HG02852 (cell line): ENCODE measurements at regions not wholly inside any gene's neighbourhood (a gene's known extent, or its start where the extent isn't known, plus 50 kb on each side); places are given as distances from the start of the nearest gene placed in this dataset.

Source experiments
- ATAC-seq: cut with Tn5 transposase; IDR thresholded peaks from one replicate; pipeline ENCODE4 v1.9.1; 2021; ENCODE audit warnings: mild to moderate bottlenecking, moderate library complexity; ENCODE audit not compliant: unreplicated experiment

DNA sequence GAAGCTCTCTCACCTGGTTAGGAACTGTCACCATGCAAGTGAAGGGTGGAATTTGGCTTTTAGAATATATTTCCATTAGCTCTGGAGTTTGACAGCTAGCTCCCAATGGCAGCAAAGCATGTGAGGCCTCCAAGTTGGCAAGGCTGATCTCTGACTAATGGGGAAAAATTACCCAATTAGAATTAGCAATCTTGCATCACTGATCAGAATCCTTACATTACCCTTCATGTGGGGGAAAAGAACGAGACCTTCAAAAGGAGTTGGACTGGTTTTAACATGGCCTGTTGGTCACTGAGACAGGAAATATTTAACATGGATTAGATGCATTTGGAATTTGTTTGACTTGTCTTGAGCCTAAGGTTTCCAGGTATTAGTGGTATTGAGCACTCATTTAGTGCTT is 192.3 kb upstream of the GDNF start:
- ATAC-seq = no peak

DNA sequence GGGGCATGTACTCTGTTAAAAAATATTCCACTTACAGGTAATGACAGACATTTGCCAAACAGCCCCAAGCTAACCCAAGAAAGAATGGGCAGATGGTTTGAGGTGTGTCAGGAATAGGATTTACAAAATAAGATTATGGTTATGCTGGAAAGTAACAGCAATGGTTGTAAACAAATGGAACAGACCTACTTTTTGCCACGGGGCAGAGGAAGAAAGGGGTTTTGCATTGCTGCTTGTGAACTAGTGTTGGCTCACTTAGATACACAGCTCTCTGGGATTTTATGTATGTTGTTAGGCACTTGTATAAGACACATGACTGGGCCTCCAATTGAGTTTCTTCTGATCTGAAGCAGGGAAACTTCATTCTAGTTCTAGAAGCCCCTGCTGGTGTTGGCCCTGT is 191.5 kb upstream of the GDNF start:
- no peak for ATAC-seq

GRCh38 chr5:38029397-38030065 is 189.7 kb upstream of the GDNF start:
- no peak for ATAC-seq

GRCh38 chr5:38023799-38024198 is 184.0 kb upstream of the GDNF start:
- no peak for ATAC-seq

- no peak for ATAC-seq
Observed at GRCh38 chr5:38023371-38023770, 183.5 kb upstream of the GDNF start.

DNA sequence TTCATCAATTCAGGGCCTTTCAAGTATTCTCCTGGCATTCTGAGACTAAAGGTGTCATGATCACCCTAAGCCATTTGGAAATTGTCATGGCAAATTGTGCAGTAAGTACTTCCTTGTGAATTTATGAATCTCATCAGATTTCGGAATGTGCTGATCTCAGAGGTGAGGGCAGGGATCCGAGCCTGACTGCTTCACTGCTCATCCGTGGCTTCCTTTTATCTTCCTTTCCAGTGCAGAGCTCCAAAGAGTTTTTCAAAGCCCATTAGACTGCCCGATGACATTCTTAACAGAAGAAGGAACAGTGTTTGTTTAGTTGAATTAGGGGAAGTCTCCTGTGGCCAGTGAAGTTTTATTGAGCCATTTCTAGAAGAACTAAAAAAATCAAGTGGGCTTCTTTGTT is 182.8 kb upstream of the GDNF start:
- ATAC-seq = no peak

DNA sequence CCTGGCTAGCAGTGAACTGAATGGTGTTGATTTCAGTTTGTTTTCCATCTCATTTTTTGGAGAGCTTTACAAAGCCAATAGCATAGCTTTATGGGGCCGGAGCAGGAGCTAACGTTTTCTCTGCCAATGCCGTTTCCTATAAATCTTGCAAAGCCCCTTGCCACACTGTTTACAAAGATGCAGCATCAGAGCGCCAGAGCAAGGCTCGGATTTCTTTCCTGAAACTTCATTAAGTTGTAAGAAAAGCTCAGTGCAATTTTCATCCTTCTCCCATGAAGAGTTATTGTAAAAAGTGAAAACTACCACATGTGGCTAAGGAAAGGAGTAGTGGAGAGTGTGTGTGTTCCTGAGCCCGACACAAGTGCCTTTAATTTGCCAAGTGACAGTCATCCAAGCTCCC is 178.2 kb upstream of the GDNF start:
- ATAC-seq = no peak

GRCh38 chr5:38013107-38013506 is 173.3 kb upstream of the GDNF start:
- no peak for ATAC-seq

- ATAC-seq = no peak
Observed at GRCh38 chr5:38011668-38012188, 171.9 kb upstream of the GDNF start.

DNA sequence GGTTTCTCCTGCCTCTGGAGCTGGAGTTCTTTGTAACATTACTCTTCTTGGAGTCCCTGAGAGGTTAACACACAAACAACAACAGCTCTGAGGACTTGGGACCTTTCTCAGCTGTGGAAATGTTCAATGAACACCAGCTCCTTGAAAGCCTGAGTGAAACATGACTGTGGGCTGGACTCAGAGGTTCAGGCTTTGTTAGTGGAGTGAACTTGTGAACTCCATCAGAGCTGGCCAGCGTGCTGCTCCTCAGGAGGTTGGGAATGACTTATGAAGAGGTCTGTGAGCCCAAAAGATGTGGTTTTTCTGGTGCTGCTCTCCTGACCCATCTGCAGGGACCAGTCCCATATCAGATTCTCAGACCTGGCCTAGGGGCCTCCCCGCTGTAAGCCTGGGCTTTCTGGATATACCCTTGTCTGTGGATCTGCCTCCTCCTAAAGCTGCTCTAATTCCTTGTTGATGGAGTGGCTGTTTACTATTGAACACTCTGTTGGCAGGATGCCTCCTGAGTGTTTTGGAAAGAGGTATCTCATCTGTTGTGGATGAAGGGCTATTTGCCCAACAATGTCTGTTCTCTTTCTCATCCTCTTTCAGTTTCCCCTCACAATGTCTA is 170.0 kb upstream of the GDNF start:
- no peak for ATAC-seq

DNA sequence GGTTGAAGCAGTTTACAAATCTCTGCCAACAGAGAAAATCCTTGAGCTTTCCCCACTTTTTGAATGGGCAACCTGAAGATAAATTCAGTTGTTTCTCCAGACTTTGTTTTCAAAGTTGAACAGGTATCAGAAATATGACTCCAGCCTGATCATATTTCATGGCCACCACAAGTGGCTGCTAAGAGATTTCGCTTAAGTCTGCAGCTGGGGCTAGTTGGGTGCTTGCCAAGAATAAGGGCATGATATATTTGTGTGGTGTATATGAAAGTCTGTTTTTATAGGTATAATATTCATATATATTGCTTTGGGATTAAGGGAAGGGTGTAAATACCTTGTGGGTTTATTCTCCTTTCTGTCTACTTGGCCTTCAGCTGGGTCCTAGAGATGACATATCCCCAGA is 168.4 kb upstream of the GDNF start:
- ATAC-seq = no peak

DNA sequence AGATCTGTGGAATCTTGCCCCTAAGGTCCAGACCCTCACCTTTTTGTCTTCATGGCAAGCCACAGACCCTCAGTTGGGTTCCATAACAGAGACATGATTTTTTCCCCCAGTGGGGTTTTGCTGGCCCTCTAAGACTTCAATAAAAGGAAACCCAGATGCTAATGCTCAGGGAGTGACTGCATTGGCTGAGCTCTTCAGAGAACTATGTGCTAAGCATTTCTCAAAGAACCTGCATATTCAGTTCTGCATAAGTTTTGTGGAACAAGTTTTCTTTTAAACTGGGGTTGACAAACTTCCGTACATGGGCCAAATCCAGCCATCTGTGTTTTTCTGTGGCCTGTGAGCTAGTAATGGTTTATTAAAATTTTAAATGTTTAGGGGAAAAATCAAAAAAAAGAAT is 159.8 kb upstream of the GDNF start:
- ATAC-seq = no peak

GRCh38 chr5:37996918-37997317 is 157.1 kb upstream of the GDNF start:
- ATAC-seq = no peak

DNA sequence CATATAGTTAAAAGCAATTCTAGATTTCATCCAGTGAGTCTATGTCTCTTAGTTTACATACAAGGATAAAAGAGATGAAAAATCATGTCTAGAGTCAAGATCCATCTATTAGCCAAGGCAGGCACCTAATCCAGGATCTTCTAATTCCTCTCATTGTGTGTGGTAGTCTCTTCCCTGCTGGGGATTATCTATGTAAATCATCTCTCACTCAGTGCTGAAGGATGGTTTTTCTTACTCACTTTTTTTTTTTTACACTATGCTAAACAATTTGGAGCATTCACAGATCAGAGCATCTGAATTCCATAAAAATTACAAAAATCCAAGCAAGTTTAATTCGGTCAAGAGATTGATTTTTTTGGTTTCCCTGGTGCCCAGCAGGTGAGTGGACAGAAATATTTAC is 154.9 kb upstream of the GDNF start:
- no peak for ATAC-seq

- no peak for ATAC-seq
Observed at GRCh38 chr5:37991301-37992299, 151.8 kb upstream of the GDNF start.

GRCh38 chr5:37989884-37990283 is 150.0 kb upstream of the GDNF start:
- ATAC-seq = no peak

- ATAC-seq = no peak
Observed at GRCh38 chr5:37988454-37989046, 148.7 kb upstream of the GDNF start.

DNA sequence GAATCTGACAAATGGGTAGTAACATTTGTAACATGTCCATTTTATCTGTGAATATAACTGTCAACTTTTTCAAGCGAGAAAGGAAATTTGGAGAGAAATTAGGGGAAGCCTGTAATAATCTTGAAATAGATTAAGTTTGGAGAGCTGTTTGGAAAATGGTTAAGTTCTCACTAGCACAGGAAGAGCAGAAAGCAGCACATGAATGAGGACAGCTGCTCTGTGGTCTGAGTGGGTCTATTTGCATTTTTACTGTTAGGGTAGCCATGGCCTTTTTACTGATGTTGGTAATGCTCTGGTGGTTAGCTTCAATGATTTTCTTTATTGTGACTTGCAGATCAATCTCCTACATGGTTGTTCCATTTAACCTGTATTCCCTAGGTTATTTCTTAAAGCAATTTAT is 144.5 kb upstream of the GDNF start:
- ATAC-seq = no peak

GRCh38 chr5:37983463-37983862 is 143.6 kb upstream of the GDNF start:
- no peak for ATAC-seq

DNA sequence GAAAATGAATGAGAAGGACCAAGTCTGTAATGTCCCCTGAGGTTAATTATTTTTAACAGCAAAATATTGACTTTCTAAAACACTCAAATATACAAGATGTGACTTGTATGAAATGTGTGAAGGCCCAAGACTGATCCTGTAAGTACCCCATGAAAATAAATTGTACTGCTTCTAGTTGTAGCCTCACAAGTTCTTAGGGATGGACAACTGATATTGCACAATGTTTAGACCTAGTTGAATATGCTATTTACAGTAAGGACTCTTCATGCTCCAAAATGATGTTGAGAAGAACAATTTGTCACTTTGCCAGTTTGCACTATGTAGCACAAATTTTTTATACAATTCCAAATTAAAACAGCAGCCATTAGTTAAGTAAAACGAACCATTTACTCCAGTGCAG is 139.7 kb upstream of the GDNF start:
- no peak for ATAC-seq

DNA sequence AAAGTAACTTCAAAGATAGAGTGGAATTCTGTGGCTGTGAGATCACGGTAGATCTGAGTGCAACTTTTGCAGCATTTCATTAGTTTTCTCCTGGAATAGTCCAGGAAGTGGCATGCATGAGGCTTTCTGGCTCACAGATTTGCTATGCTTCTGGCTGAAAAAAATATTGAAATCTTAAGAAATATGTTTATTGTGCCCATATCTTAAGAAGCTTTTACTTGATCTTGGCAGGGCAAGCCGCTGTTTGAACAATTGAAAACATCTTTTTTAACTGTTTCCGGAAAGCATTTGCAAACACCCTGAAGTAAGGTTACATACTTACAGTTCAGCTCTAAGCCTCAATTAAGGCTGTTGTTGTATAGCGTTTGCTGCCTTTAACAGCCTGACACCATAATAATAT is 135.7 kb upstream of the GDNF start:
- ATAC-seq = no peak
